PC-9 (cell line): ENCODE measurements at regions not wholly inside any gene's neighbourhood (a gene's known extent, or its start where the extent isn't known, plus 50 kb on each side); places are given as distances from the start of the nearest gene placed in this dataset.

Source experiments
- EZH2 ChIP-seq: fragments of 200-600 bp; sonication (generic); IDR thresholded peaks from 2 replicates; pipeline ENCODE4 v1.8.0; 2017; ENCODE audit warnings: antibody characterized with exemption, low read depth
- TF ChIP-seq, protein P1 (sequence below): fragments of 200-600 bp; sonication (generic); conservative IDR thresholded peaks from 2 replicates; pipeline ENCODE4 v1.6.1; 2017; ENCODE audit warnings: mixed run types, antibody characterized with exemption, mild to moderate bottlenecking, moderate library complexity

DNA sequence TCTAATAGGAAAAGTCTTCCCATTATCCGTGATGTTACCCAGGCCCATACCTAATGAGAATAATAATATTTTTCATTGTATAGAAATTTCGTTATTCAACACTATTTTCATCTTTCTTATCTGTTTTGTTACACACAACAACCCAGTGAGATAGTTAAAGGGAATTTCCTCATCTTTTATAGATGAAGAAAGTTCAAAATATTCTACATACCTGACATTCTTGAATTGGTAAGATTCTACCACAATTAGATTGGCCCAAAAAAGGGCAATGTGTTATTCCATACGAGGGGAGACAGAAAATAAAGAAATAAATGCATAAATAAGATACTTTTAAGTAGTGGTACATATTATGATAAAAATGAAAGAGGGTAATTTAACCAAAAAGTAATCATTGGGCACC, 405.5 kb upstream of the ADAMTS5 start:
- TF ChIP-seq, protein P1, sequence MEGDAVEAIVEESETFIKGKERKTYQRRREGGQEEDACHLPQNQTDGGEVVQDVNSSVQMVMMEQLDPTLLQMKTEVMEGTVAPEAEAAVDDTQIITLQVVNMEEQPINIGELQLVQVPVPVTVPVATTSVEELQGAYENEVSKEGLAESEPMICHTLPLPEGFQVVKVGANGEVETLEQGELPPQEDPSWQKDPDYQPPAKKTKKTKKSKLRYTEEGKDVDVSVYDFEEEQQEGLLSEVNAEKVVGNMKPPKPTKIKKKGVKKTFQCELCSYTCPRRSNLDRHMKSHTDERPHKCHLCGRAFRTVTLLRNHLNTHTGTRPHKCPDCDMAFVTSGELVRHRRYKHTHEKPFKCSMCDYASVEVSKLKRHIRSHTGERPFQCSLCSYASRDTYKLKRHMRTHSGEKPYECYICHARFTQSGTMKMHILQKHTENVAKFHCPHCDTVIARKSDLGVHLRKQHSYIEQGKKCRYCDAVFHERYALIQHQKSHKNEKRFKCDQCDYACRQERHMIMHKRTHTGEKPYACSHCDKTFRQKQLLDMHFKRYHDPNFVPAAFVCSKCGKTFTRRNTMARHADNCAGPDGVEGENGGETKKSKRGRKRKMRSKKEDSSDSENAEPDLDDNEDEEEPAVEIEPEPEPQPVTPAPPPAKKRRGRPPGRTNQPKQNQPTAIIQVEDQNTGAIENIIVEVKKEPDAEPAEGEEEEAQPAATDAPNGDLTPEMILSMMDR, result no peak
- no peak for TF ChIP-seq EZH2
